RWPE2 (cell line): ENCODE measurements at regions not wholly inside any gene's neighbourhood (a gene's known extent, or its start where the extent isn't known, plus 50 kb on each side); places are given as distances from the start of the nearest gene placed in this dataset.
"Not testable (repeated sequence)": the region's sequence is repeated elsewhere in the genome, so short reads cannot be mapped to it uniquely, and the experiment has no call there.

ENCODE experiments used
- ATAC-seq: fragments of 200-7000 bp; cut with Tn5 transposase; 3 replicates; pipeline ENCODE4 v1.9.1; 2021; ENCODE audit warnings: low read depth
- DNase-seq: peaks from one replicate; pipeline ENCODE4 v3.0.0-alpha.2; 2020; ENCODE audit warnings: low spot score
- H3K27ac ChIP-seq: fragments of 450-650 bp; 2 replicates; pipeline ENCODE4 v1.5.1; 2017; ENCODE audit warnings: mild to moderate bottlenecking; ENCODE audit not compliant: poor library complexity, severe bottlenecking
- H3K27me3 ChIP-seq: fragments of 250-450 bp; sonication (Bioruptor Pico); 2 replicates; pipeline ENCODE4 v1.5.1; 2021; ENCODE audit warnings: mild to moderate bottlenecking, moderate library complexity; ENCODE audit not compliant: insufficient read depth, poor library complexity, severe bottlenecking
- H3K36me3 ChIP-seq: fragments of 250-450 bp; sonication (Bioruptor Pico); 2 replicates; pipeline ENCODE4 v1.5.1; 2020; ENCODE audit warnings: low read depth, mild to moderate bottlenecking, moderate library complexity
- H3K4me1 ChIP-seq: fragments of 250-450 bp; sonication (Bioruptor Pico); 2 replicates; pipeline ENCODE4 v1.5.1; 2021; ENCODE audit warnings: mild to moderate bottlenecking, moderate library complexity; ENCODE audit not compliant: insufficient read depth, poor library complexity, severe bottlenecking
- H3K4me3 ChIP-seq: fragments of 250-450 bp; sonication (Bioruptor Pico); 2 replicates; pipeline ENCODE4 v1.5.1; 2021; ENCODE audit warnings: mild to moderate bottlenecking, moderate library complexity; ENCODE audit not compliant: severe bottlenecking
- H3K9me3 ChIP-seq: fragments of 250-450 bp; sonication (Bioruptor Pico); 2 replicates; pipeline ENCODE4 v1.5.1; 2021; ENCODE audit warnings: mild to moderate bottlenecking, moderate library complexity; ENCODE audit not compliant: severe bottlenecking
- TF ChIP-seq, protein P1 (sequence below): fragments of 450-650 bp; IDR thresholded peaks from one replicate; pipeline ENCODE4 v1.5.1; 2017; ENCODE audit warnings: mild to moderate bottlenecking, moderate library complexity; ENCODE audit not compliant: poor library complexity, severe bottlenecking

DNA sequence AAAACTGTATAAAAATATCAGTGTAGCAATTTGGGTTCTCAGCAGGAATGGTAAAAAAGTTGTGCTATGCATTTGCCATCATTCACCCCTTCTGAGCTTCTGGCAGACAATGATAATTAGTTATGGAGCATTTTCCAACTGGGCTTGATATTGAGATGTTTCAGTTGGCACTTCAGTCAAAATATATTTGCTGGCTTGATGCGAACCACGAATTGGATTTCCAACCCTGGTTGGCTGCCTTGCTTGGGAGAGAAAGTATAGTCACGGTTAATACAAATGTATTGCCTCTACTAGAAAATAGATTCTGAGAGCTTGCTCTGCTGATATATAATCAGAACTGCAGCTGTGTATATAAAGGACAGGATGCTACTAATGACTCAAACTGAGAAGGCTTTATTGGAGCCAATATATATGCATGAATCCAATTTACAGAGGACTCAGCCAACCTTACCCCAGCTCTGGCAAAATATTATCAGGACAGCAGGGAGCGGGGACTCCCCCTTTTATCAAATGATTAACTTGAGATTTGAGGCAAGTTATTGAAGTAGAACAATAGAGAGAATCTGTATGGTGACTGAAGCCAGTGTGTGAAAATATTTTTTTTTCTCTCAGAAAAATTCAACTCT, 219.8 kb upstream of the SMIM30 start:
- H3K27me3 ChIP-seq: no peaks in the 10 kb centered on the region
- H3K27ac ChIP-seq: no peak overlapping the region
- H3K9me3 ChIP-seq: no peaks in the 10 kb centered on the region
- TF ChIP-seq, protein P1, sequence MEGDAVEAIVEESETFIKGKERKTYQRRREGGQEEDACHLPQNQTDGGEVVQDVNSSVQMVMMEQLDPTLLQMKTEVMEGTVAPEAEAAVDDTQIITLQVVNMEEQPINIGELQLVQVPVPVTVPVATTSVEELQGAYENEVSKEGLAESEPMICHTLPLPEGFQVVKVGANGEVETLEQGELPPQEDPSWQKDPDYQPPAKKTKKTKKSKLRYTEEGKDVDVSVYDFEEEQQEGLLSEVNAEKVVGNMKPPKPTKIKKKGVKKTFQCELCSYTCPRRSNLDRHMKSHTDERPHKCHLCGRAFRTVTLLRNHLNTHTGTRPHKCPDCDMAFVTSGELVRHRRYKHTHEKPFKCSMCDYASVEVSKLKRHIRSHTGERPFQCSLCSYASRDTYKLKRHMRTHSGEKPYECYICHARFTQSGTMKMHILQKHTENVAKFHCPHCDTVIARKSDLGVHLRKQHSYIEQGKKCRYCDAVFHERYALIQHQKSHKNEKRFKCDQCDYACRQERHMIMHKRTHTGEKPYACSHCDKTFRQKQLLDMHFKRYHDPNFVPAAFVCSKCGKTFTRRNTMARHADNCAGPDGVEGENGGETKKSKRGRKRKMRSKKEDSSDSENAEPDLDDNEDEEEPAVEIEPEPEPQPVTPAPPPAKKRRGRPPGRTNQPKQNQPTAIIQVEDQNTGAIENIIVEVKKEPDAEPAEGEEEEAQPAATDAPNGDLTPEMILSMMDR: no peak
- ATAC-seq: no peak
- no peaks in the 10 kb centered on the region for H3K36me3 ChIP-seq
- no peaks in the 10 kb centered on the region for H3K4me1 ChIP-seq
- no peak for DNase-seq
- no peak overlapping the region for H3K4me3 ChIP-seq

DNA sequence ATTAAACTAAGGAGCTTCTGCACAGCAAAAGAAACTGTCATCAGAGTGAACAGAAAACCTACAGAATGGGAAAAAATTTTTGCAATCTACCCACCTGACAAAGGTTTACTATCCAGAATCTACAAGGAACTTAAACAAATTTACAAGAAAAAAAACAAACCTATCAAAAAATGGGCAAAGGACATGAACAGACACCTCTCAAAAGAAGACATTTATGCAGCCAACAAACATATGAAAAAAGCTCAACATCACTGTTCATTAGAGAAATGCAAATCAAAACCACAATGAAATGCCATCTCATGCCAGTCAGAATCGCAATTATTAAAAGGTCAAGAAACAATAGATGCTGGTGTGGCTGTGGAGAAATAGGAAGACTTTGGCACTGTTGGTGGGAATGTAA, 218.5 kb upstream of the SMIM30 start:
- H3K27me3 ChIP-seq, ATAC-seq, DNase-seq, H3K27ac ChIP-seq, H3K4me3 ChIP-seq, H3K36me3 ChIP-seq, H3K9me3 ChIP-seq, H3K4me1 ChIP-seq: not testable (repeated sequence)

DNA sequence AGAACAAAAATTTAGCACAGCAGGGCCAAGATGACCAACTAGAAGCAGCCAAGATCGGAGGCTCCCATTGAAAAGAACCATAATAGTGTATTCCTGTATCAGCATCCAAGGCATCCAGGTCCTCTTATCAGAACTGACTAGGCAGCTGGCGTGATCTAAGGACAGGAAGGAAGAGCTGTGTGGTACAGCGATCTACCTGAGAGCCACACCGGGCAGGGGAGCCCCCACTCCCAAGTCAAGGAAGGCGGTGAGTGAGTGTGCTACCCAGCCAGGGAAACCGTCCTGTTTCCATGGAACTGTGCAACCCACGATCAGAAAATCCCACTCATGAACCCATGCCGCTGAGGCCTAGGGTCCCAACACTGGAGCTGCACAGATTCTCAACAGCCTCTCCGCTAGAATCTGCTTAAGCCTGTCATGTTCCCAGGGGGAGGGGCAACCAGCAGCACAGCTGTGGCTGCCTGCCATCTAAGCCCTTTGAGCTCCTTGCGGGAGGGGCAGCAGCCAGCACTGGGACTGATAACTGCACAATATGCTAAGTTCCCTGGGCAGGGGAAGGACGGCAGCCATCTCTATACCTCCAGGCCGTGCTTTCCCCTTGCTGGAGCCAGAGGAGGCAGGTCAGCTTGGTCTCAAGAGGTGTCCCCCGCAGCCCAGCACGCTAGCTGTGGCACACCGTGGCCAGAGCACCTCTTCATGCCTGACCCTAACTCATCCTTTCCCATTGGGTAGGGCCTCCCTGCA, 213.0 kb upstream of the SMIM30 start:
- Histone ChIP-seq H3K4me1 (no peaks in the 10 kb centered on the region), H3K4me3 (no peak overlapping the region), H3K9me3 (no peaks in the 10 kb centered on the region), H3K36me3 (no peaks in the 10 kb centered on the region), H3K27me3 (no peaks in the 10 kb centered on the region), H3K27ac (no peak overlapping the region)
- ATAC-seq (no peak), DNase-seq (no peak)
- TF ChIP-seq, protein P1: no peak

DNA sequence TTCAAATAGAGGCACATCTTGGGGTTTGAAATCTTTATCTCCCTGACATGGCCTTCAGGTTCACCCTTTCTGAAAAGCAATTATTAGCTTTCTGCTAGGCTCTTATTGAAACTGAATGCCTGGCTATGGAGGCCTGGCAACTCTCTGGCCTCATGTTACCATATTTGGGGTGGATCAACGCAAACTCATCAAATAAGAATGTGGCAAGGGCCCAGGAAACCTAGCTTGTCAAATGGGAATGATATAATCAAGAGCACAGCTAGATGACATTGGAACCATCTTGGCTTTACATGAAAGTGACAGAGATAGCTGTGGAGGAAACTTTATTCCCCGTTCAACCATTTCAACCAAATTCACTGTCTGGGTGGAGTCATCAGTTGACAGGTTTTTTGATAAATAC, 202.8 kb upstream of the SMIM30 start:
- Histone ChIP-seq H3K9me3 (no peaks in the 10 kb centered on the region), H3K4me3 (no peak overlapping the region), H3K4me1 (no peaks in the 10 kb centered on the region), H3K27me3 (no peaks in the 10 kb centered on the region), H3K27ac (no peak overlapping the region), H3K36me3 (no peaks in the 10 kb centered on the region)
- TF ChIP-seq, protein P1: no peak
- ATAC-seq: no peak
- no peak for DNase-seq

DNA sequence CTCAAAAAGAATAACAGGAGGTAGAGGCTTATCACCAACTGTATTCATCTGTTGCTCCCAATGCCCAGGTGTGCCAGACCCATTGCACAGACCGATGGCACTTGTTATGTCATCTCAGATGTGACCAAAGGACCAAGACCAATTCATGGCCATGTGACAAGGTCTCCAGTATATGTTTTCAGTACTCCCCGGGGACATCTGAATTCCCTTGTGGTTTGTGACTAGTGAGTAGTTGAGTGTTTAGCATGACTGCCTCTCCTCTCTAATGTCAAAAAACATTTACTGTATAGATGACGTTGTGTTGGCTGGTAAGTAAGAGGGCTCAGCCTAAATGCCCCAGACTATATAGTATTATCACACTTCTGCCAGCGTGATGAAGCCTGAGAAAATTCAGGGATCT, 202.1 kb upstream of the SMIM30 start:
- no peaks in the 10 kb centered on the region for H3K36me3 ChIP-seq
- ATAC-seq (no peak), DNase-seq (no peak)
- no peaks in the 10 kb centered on the region for H3K9me3 ChIP-seq
- H3K27ac ChIP-seq: no peak overlapping the region
- TF ChIP-seq, protein P1: no peak
- H3K27me3 ChIP-seq: no peaks in the 10 kb centered on the region
- no peaks in the 10 kb centered on the region for H3K4me1 ChIP-seq
- no peak overlapping the region for H3K4me3 ChIP-seq
